Activated gamma-delta T cell (primary cell): ENCODE measurements at regions not wholly inside any gene's neighbourhood (a gene's known extent, or its start where the extent isn't known, plus 50 kb on each side); places are given as distances from the start of the nearest gene placed in this dataset.

Experiments
- DNase-seq: peaks from one replicate; lab custom pipeline; 2025; lab: John Stamatoyannopoulos, UW

DNA sequence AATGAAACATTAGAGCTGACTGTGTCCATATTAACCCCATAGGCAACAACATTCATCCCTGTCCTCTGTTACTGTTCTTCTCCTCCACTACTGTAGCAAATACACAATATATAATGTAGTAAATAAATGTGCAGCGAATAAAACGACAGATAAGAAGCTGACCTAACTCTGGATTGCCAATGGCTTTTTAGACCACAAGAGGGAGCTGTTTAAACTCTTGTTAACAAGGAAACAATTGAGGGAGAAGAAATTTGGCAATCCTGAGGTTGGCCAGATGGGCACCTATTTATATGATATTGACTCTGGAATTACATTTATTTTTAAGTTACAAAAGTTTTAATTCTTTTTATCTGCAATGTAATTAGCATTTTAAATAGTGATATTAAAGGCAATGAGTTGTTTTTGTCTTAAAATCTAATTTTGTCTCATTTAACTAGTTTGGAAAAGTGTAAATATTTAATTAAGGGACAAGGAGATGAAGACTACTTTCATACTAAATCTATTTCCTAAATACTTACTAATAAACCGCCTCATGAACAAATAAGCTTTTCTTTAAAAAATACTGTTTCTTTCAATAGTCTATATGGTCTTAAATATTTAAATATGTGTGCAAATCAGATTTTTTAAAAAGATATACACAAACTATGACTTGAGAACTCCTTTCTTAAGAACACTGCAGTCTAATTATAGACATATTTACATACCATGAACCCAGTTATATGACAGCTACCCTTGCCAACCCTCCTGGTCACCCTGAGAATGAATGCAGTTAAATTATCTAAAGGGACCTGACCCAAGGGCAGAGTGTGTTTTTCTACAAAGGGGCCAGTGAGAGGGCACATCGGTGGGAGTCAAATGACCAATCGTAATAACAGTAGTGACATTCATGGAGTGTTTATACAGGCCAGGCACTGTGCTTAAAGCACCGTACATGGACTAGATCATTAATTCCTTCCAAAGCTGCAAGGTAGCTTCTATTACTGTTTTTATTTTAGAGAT lies 52.9 kb upstream of the HPF1 start:
- no peak for DNase-seq

DNA sequence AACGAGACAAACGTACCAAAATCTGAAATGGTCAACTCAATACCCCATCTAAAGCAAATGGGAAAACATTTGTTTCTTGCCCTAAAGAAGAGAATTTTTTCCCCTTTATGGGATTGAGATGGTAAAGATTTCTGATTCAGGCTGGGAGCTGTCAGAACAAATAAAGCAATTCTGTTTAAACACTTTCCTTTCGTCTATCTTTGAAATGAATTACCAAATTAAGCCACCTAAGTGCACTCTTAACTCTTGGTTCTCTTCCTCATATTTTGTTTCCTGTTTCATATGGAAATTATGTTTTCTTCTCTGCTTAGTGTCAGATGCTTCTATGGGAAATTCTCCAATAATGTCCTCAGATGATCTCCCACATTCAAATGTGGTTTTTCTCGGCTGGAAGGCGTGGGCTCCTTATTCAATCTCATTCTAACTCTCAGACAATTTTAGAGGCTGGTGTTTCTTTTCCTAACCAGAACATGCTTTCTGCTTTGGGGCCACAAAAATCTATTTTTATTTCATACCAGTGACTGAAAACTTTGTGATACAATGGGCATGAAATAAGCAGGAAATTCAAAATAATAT lies 50.3 kb upstream of the HPF1 start:
- no peak for DNase-seq
